Kidney tubule cell (primary cell): ENCODE measurements at regions not wholly inside any gene's neighbourhood (a gene's known extent, or its start where the extent isn't known, plus 50 kb on each side); places are given as distances from the start of the nearest gene placed in this dataset.
A peak's percentile ranks its signal among the peaks of the same experiment; 100 is the strongest.

ENCODE experiments used
- DNase-seq: peaks from one replicate; pipeline ENCODE4 v3.0.0-alpha.2; 2018; ENCODE audit warnings: low spot score

GRCh38 chr1:38403667-38404066 lies 357.1 kb upstream of the POU3F1 start:
- DNase-seq: no peak

GRCh38 chr1:38402230-38402815 lies 355.7 kb upstream of the POU3F1 start:
- no peak for DNase-seq

- DNase-seq: no peak
These were observed 350.0 kb upstream of the POU3F1 start for GRCh38 chr1:38396606-38397005.

- DNase-seq: no peak
These were observed 347.7 kb upstream of the POU3F1 start for GRCh38 chr1:38394303-38394702.

GRCh38 chr1:38392861-38393260 lies 346.3 kb upstream of the POU3F1 start:
- DNase-seq: no peak

- DNase-seq: no peak
These were observed 334.7 kb upstream of the POU3F1 start for GRCh38 chr1:38381256-38381655.

- DNase-seq: no peak
These were observed 330.0 kb upstream of the POU3F1 start for GRCh38 chr1:38376577-38376976.

GRCh38 chr1:38375035-38375434 lies 328.4 kb upstream of the POU3F1 start:
- DNase-seq: no peak

- no peak for DNase-seq
These were observed 324.9 kb upstream of the POU3F1 start for GRCh38 chr1:38371505-38371844.

- no peak for DNase-seq
These were observed 324.3 kb upstream of the POU3F1 start for GRCh38 chr1:38370716-38371504.

GRCh38 chr1:38365242-38365641 lies 318.6 kb upstream of the POU3F1 start:
- DNase-seq: no peak

- DNase-seq: no peak
These were observed 315.0 kb upstream of the POU3F1 start for GRCh38 chr1:38361566-38361965.

GRCh38 chr1:38360807-38361206 lies 314.2 kb upstream of the POU3F1 start:
- no peak for DNase-seq

- no peak for DNase-seq
These were observed 307.4 kb upstream of the POU3F1 start for GRCh38 chr1:38353956-38354355.

- DNase-seq: no peak
These were observed 306.3 kb upstream of the POU3F1 start for GRCh38 chr1:38352869-38353268.

GRCh38 chr1:38347446-38348175 lies 301.0 kb upstream of the POU3F1 start:
- no peak for DNase-seq

GRCh38 chr1:38344716-38345115 lies 298.1 kb upstream of the POU3F1 start:
- DNase-seq: peak; percentile 6

GRCh38 chr1:38341694-38342093 lies 295.1 kb upstream of the POU3F1 start:
- DNase-seq: no peak

GRCh38 chr1:38340409-38340808 lies 293.8 kb upstream of the POU3F1 start:
- DNase-seq: no peak

- DNase-seq: no peak
These were observed 291.1 kb upstream of the POU3F1 start for GRCh38 chr1:38337711-38338110.

- DNase-seq: no peak
These were observed 290.4 kb upstream of the POU3F1 start for GRCh38 chr1:38336961-38337360.

GRCh38 chr1:38336301-38336923 lies 289.8 kb upstream of the POU3F1 start:
- no peak for DNase-seq
